Gastrocnemius medialis (tissue), 4 donors: ENCODE measurements at regions not wholly inside any gene's neighbourhood (a gene's known extent, or its start where the extent isn't known, plus 50 kb on each side); places are given as distances from the start of the nearest gene placed in this dataset.
"Not testable (repeated sequence)": the region's sequence is repeated elsewhere in the genome, so short reads cannot be mapped to it uniquely, and the experiment has no call there.

Experiments
- ATAC-seq, 2 donors: fragments of 150-250 bp; one replicate each; pipeline ENCODE4 v1.9.1; 2016
- DNase-seq, 2 donors: peaks; one replicate each; pipeline ENCODE4 v3.0.0-alpha.2; 2019
- H3K27ac ChIP-seq, 4 donors: fragments of 200-600 bp; sonication (generic); 1 replicate in 1 of 4; 2 replicates in 3 of 4; pipeline ENCODE4 v1.5.1; 2016 to 2018; ENCODE audit warnings: mild to moderate bottlenecking in 2 of 4, moderate library complexity in 1 of 4
- H3K27me3 ChIP-seq, 3 donors: fragments of 200-600 bp; sonication (generic) in 2 of 3; 1 replicate in 1 of 3; 2 replicates in 2 of 3; pipeline versions ENCODE4 v1.5.1 to v1.6.0; 2016 to 2019; ENCODE audit warnings: mild to moderate bottlenecking in 1 of 3, moderate library complexity in 1 of 3
- H3K36me3 ChIP-seq, 2 donors: fragments of 200-600 bp; sonication (generic) in 1 of 2; one replicate each; pipeline ENCODE4 v1.5.1; 2017 to 2018
- H3K4me1 ChIP-seq, 2 donors: fragments of 200-600 bp; sonication (generic) in 1 of 2; one replicate each; pipeline ENCODE4 v1.5.1; 2016 to 2017; ENCODE audit warnings: mild to moderate bottlenecking in 2 of 2
- H3K4me3 ChIP-seq, 4 donors: fragments of 200-600 bp; sonication (generic) in 3 of 4; 1 replicate in 1 of 4; 2 replicates in 3 of 4; pipeline ENCODE4 v1.5.1; 2016 to 2019; ENCODE audit warnings: mild to moderate bottlenecking in 2 of 4
- H3K9me3 ChIP-seq, 3 donors: fragments of 200-600 bp; sonication (generic) in 2 of 3; 1 replicate in 1 of 3; 2 replicates in 2 of 3; pipeline ENCODE4 v1.5.1; 2016 to 2019
- CTCF ChIP-seq, 5 experiments: fragments of 450-650 bp in 3 of 5; fragments of 200-600 bp in 2 of 5; sonication (generic) in 2 of 5; IDR thresholded peaks in 4 of 5; conservative IDR thresholded peaks in 1 of 5; 1 replicate in 4 of 5; 2 replicates in 1 of 5; pipeline ENCODE4 v1.5.1; 2016 to 2019; ENCODE audit warnings: antibody characterized with exemption in 5 of 5, mild to moderate bottlenecking in 3 of 5, moderate library complexity in 3 of 5
- POLR2A ChIP-seq, 2 donors: fragments of 450-650 bp; IDR thresholded peaks; one replicate each; pipeline ENCODE4 v1.6.1; 2017; ENCODE audit warnings: antibody characterized with exemption in 2 of 2, mild to moderate bottlenecking in 2 of 2, moderate library complexity in 2 of 2
- in situ Hi-C, 4 donors: fragments of 200-750 bp; cut with MboI; loops; one replicate each; pipeline versions ENCODE4 v1.15.0 to v1.8.0; 2017; ENCODE audit warnings: low sequenced_read_pairs in 4 of 4
- intact Hi-C: fragments of 100-400 bp; cut with DNase I; formaldehyde crosslinking; loops from one replicate; pipeline ENCODE4 v1.15.1; 2023; ENCODE audit warnings: low total_unique reads

GRCh38 chr6:78771586-78771985, 95.8 kb upstream of the IRAK1BP1 start:
- Histone ChIP-seq H3K27me3 (no peaks in the 10 kb centered on the region), H3K4me1 (no peaks in the 10 kb centered on the region), H3K4me3 (no peak overlapping the region), H3K9me3 (no peaks in the 10 kb centered on the region), H3K27ac (no peak overlapping the region), H3K36me3 (no peaks in the 10 kb centered on the region)
- DNase-seq = no peak
- in situ Hi-C loops (no loop called here), intact Hi-C loops (no loop called here)
- no peak for TF ChIP-seq POLR2A (IDR thresholded peaks at IDR 0.05)
- TF ChIP-seq CTCF (IDR thresholded peaks at IDR 0.05 in 4 of 5, conservative IDR thresholded peaks at IDR 0.05 in 1 of 5) = no peak
- no peak for ATAC-seq

GRCh38 chr6:78781001-78781400, 86.3 kb upstream of the IRAK1BP1 start:
- Histone ChIP-seq H3K27me3 (no peaks in the 10 kb centered on the region), H3K27ac (no peak overlapping the region), H3K9me3 (no peaks in the 10 kb centered on the region), H3K4me3 (no peak overlapping the region), H3K4me1 (no peaks in the 10 kb centered on the region), H3K36me3 (no peaks in the 10 kb centered on the region)
- TF ChIP-seq CTCF (IDR thresholded peaks at IDR 0.05 in 4 of 5, conservative IDR thresholded peaks at IDR 0.05 in 1 of 5) (no peak), POLR2A (IDR thresholded peaks at IDR 0.05) (no peak)
- ATAC-seq (no peak), DNase-seq (no peak)
- in situ Hi-C loops = no loop called here
- intact Hi-C loops = no loop called here

DNA sequence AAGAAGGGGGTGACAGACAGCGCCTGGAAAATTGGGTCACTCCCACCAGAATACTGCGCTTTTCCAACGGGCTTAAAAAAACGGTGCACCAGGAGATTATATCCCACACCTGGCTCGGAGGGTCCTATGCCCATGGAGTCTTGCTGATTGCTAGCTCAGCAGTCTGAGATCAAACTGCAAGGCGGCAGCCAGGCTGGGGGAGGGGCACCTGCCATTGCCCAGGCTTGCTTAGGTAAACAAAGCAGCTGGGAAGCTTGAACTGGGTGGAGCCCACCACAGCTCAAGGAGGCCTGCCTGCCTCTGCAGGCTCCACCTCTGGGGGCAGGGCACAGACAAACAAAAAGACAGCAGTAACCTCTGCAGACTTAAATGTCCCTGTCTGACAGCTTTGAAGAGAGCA, 84.0 kb upstream of the IRAK1BP1 start:
- in situ Hi-C loops, H3K9me3 ChIP-seq, intact Hi-C loops, H3K4me3 ChIP-seq, DNase-seq, H3K27ac ChIP-seq, H3K27me3 ChIP-seq, H3K36me3 ChIP-seq, ATAC-seq, H3K4me1 ChIP-seq: not testable (repeated sequence)

GRCh38 chr6:78797270-78797669, 70.1 kb upstream of the IRAK1BP1 start:
- no peaks in the 10 kb centered on the region for H3K9me3 ChIP-seq
- ATAC-seq (no peak), DNase-seq (no peak)
- no peak overlapping the region for H3K4me3 ChIP-seq
- intact Hi-C loops = no loop called here
- no peaks in the 10 kb centered on the region for H3K36me3 ChIP-seq
- H3K27me3 ChIP-seq = no peaks in the 10 kb centered on the region
- in situ Hi-C loops = no loop called here
- TF ChIP-seq CTCF (IDR thresholded peaks at IDR 0.05 in 4 of 5, conservative IDR thresholded peaks at IDR 0.05 in 1 of 5) (no peak), POLR2A (IDR thresholded peaks at IDR 0.05) (no peak)
- no peak overlapping the region for H3K27ac ChIP-seq
- H3K4me1 ChIP-seq = no peaks in the 10 kb centered on the region

- H3K27ac ChIP-seq = no peak overlapping the region
- no peaks in the 10 kb centered on the region for H3K9me3 ChIP-seq
- no peak for ATAC-seq
- TF ChIP-seq CTCF (IDR thresholded peaks at IDR 0.05 in 4 of 5, conservative IDR thresholded peaks at IDR 0.05 in 1 of 5) (no peak), POLR2A (IDR thresholded peaks at IDR 0.05) (no peak)
- H3K4me3 ChIP-seq = no peak overlapping the region
- in situ Hi-C loops (no loop called here), intact Hi-C loops (no loop called here)
- H3K4me1 ChIP-seq = no peaks in the 10 kb centered on the region
- H3K36me3 ChIP-seq = no peaks in the 10 kb centered on the region
- H3K27me3 ChIP-seq = no peaks in the 10 kb centered on the region
- DNase-seq = no peak
Measured at GRCh38 chr6:78799682-78800081, 67.7 kb upstream of the IRAK1BP1 start.

DNA sequence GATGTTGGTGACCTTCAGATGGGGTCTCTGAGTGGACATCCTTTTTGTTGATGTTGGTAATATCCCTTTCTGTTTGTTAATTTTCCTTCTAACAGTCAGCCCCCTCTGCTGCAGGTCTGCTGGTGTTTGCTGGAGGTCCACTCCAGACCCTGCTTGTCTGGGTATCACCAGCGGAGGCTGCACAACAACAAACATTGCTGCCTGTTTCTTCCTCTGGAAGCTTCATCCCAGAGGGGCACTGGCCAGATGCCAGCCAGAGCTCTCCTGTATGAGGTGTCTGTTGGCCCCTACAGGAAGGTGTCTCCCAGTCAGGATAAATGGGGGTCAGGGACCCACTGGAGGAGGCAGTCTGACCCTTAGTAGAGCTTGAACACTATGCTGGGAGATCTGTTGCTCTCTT, 60.6 kb upstream of the IRAK1BP1 start:
- H3K36me3 ChIP-seq, H3K27me3 ChIP-seq, in situ Hi-C loops, intact Hi-C loops, H3K4me1 ChIP-seq, H3K9me3 ChIP-seq, H3K27ac ChIP-seq, ATAC-seq, H3K4me3 ChIP-seq, DNase-seq: not testable (repeated sequence)

DNA sequence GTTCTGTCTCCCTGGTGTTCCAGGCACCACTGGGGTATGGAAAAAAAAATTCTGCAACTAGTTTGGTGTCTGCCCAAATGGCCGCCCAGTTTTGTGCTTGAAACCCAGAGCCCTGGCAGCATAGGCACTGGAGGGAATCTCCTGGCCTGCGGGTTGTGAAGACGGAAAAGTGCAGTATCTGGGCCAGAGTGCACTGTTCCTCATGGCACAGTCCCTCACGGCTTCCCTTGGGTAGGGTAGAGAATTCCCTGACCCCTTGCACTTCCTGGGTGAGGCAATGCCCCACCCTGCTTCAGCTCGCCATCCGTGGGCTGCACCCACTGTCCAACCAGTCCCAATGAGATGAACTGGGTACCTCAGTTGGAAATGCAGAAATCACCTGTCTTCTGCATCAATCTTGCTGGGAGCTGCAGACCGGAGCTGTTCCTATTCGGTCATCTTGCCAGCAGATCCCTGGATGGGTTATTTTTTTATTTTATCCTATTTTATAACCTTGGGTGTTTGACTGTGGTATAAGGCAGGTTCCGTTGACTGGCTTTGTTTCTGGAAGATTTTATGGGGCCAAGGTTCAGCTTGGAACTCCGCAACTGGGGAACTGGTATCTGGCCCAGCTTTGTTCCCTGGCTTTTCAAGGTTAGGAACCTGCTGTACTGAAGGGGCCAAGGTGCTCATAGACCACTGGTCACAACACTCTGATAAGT, 59.5 kb upstream of the IRAK1BP1 start:
- in situ Hi-C loops, DNase-seq, H3K9me3 ChIP-seq, H3K4me1 ChIP-seq, ATAC-seq, H3K4me3 ChIP-seq, H3K27me3 ChIP-seq, intact Hi-C loops, H3K27ac ChIP-seq, H3K36me3 ChIP-seq: not testable (repeated sequence)
